H1 (cell line): ENCODE measurements at regions not wholly inside any gene's neighbourhood (a gene's known extent, or its start where the extent isn't known, plus 50 kb on each side); places are given as distances from the start of the nearest gene placed in this dataset.

Source experiments
- CTCF ChIA-PET: fragments of 300-600 bp; sonication (Branson Sonifier 250); formaldehyde crosslinking; loops from one replicate; lab custom pipeline; 2021; ENCODE audit not compliant: partially characterized antibody; lab: Charles Lee
- POLR2A ChIA-PET: fragments of 300-600 bp; sonication (Branson Sonifier 250); formaldehyde crosslinking; loops from one replicate; lab custom pipeline; 2021; ENCODE audit warnings: inconsistent platforms; ENCODE audit not compliant: partially characterized antibody; lab: Charles Lee
- DNase-seq, 2 experiments: peaks; one replicate each; pipeline versions ENCODE4 v3.0.0 to v3.0.0-alpha.2; 2010 to 2022; ENCODE audit warnings: low spot score in 2 of 2, low read depth in 1 of 2, mixed read lengths in 1 of 2
- FAIRE-seq: peaks from 2 replicates; lab custom pipeline; 2011; peaks lifted over from hg19 to GRCh38; lab: Jason Lieb, UNC
- H2AFZ ChIP-seq: 2 replicates; pipeline ENCODE4 v1.8.1; 2012; ENCODE audit warnings: low read length, inconsistent platforms
- H2AK5ac ChIP-seq: 2 replicates; pipeline ENCODE4 v1.6.1; 2013; ENCODE audit warnings: low read depth, low read length
- H2BK120ac ChIP-seq: replicated peaks from 2 replicates; pipeline ENCODE3; 2013; ENCODE audit warnings: low read depth, low read length, inconsistent platforms
- H2BK12ac ChIP-seq: 2 replicates; pipeline ENCODE4 v1.6.1; 2013; ENCODE audit warnings: low read depth, low read length
- H2BK15ac ChIP-seq: 2 replicates; pipeline ENCODE4 v1.6.1; 2013; ENCODE audit warnings: low read length
- H2BK20ac ChIP-seq: 2 replicates; pipeline ENCODE4 v1.6.1; 2013; ENCODE audit warnings: low read length
- H2BK5ac ChIP-seq: 2 replicates; pipeline ENCODE4 v1.6.1; 2013; ENCODE audit warnings: low read depth, low read length
- H3K14ac ChIP-seq: 2 replicates; pipeline ENCODE4 v1.6.1; 2013; ENCODE audit warnings: inconsistent platforms; ENCODE audit not compliant: insufficient read length
- H3K18ac ChIP-seq: 2 replicates; pipeline ENCODE4 v1.6.1; 2013; ENCODE audit warnings: low read length; ENCODE audit errors: extremely low read depth
- H3K23ac ChIP-seq: 2 replicates; pipeline ENCODE4 v1.6.1; 2013; ENCODE audit warnings: inconsistent platforms; ENCODE audit not compliant: insufficient read length
- H3K23me2 ChIP-seq: 2 replicates; pipeline ENCODE4 v1.6.1; 2013; ENCODE audit warnings: low read depth, low read length
- H3K27ac ChIP-seq: 2 replicates; pipeline ENCODE4 v1.6.1; 2011; ENCODE audit warnings: low read depth, low read length, inconsistent platforms
- H3K27me3 ChIP-seq, 4 experiments: replicated peaks in 1 of 4; 1 replicate in 1 of 4; 2 replicates in 3 of 4; pipeline versions ENCODE4 v1.6.1 to v1.8.1; 2011 to 2013; ENCODE audit warnings: low read length in 3 of 4, mild to moderate bottlenecking in 3 of 4, inconsistent platforms in 2 of 4, mixed read lengths in 2 of 4, moderate library complexity in 1 of 4; ENCODE audit not compliant: control insufficient read depth in 3 of 4, insufficient read depth in 3 of 4; ENCODE audit errors: extremely low read depth in 1 of 4
- H3K36me3 ChIP-seq, 4 experiments: 2 replicates each; pipeline versions ENCODE4 v1.6.1 to v1.8.1; 2011 to 2013; ENCODE audit warnings: mild to moderate bottlenecking in 4 of 4, low read length in 3 of 4, moderate library complexity in 2 of 4, control low read depth in 1 of 4, inconsistent platforms in 1 of 4; ENCODE audit not compliant: insufficient read depth in 4 of 4, control insufficient read depth in 2 of 4
- H3K4ac ChIP-seq: replicated peaks from 2 replicates; pipeline ENCODE3; 2013; ENCODE audit warnings: low read length, low read depth, mixed read lengths, inconsistent platforms; ENCODE audit not compliant: insufficient read length
- H3K4me1 ChIP-seq, 4 experiments: replicated peaks in 1 of 4; 1 replicate in 1 of 4; 2 replicates in 3 of 4; pipeline versions ENCODE4 v1.6.1 to v1.8.1; 2011 to 2013; ENCODE audit warnings: low read length in 3 of 4, inconsistent platforms in 2 of 4, mixed read lengths in 1 of 4; ENCODE audit not compliant: insufficient read depth in 4 of 4, control insufficient read depth in 3 of 4
- H3K4me2 ChIP-seq, 2 experiments: 2 replicates each; pipeline versions ENCODE4 v1.6.1 to v1.8.1; 2011 to 2013; ENCODE audit warnings: low read depth in 2 of 2, low read length in 2 of 2, control low read depth in 1 of 2, inconsistent platforms in 1 of 2, mild to moderate bottlenecking in 1 of 2; ENCODE audit not compliant: insufficient read depth in 1 of 2
- H3K4me3 ChIP-seq, 4 experiments: fragments of 200-600, 300-600 bp in 1 of 4; sonication (generic), shearing (Covaris generic), sonication (Bioruptor Twin) in 1 of 4; 2 replicates each; pipeline versions ENCODE4 v1.5.1 to v1.8.1; 2011 to 2016; ENCODE audit warnings: low read length in 4 of 4, low read depth in 3 of 4, control low read depth in 2 of 4, inconsistent platforms in 2 of 4, mild to moderate bottlenecking in 2 of 4, mixed read lengths in 1 of 4, moderate library complexity in 1 of 4; ENCODE audit not compliant: insufficient read depth in 2 of 4; ENCODE audit errors: extremely low read depth in 1 of 4
- H3K56ac ChIP-seq: replicated peaks from 2 replicates; pipeline ENCODE3; 2013; ENCODE audit warnings: low read depth, mild to moderate bottlenecking, mixed read lengths, low read length, inconsistent platforms; ENCODE audit not compliant: insufficient read length
- H3K79me1 ChIP-seq: 2 replicates; pipeline ENCODE4 v1.6.1; 2013; ENCODE audit warnings: low read depth, low read length, control low read depth
- H3K79me2 ChIP-seq, 2 experiments: 2 replicates each; pipeline versions ENCODE4 v1.6.1 to v1.8.1; 2012 to 2013; ENCODE audit warnings: low read length in 2 of 2, mild to moderate bottlenecking in 2 of 2, inconsistent platforms in 1 of 2; ENCODE audit not compliant: insufficient read depth in 2 of 2, control insufficient read depth in 1 of 2
- H3K9ac ChIP-seq, 4 experiments: replicated peaks in 1 of 4; 1 replicate in 1 of 4; 2 replicates in 3 of 4; pipeline versions ENCODE4 v1.6.1 to v1.8.1; 2011 to 2013; ENCODE audit warnings: low read depth in 3 of 4, low read length in 3 of 4, control low read depth in 2 of 4, mild to moderate bottlenecking in 2 of 4, moderate library complexity in 2 of 4, inconsistent platforms in 1 of 4; ENCODE audit errors: extremely low read depth in 1 of 4
- H3K9me3 ChIP-seq, 2 experiments: 2 replicates each; pipeline versions ENCODE4 v1.6.1 to v1.8.1; 2012 to 2013; ENCODE audit warnings: mild to moderate bottlenecking in 2 of 2, moderate library complexity in 2 of 2, control low read depth in 1 of 2, inconsistent platforms in 1 of 2, low read depth in 1 of 2, low read length in 1 of 2, mixed read lengths in 1 of 2; ENCODE audit not compliant: insufficient read depth in 2 of 2
- H4K20me1 ChIP-seq, 2 experiments: replicated peaks in 1 of 2; 2 replicates each; pipeline versions ENCODE3 to v1.8.1; 2011 to 2013; ENCODE audit warnings: inconsistent platforms in 2 of 2, low read length in 2 of 2, mild to moderate bottlenecking in 1 of 2; ENCODE audit not compliant: insufficient read depth in 2 of 2, control insufficient read depth in 1 of 2
- H4K5ac ChIP-seq: 2 replicates; pipeline ENCODE4 v1.6.1; 2013; ENCODE audit warnings: low read length, low read depth, mixed read lengths, inconsistent platforms; ENCODE audit not compliant: insufficient read length
- H4K8ac ChIP-seq: 2 replicates; pipeline ENCODE4 v1.8.0; 2013; ENCODE audit warnings: mild to moderate bottlenecking, moderate library complexity, low read length, inconsistent platforms; ENCODE audit not compliant: insufficient read depth; ENCODE audit errors: extremely low read depth
- H4K91ac ChIP-seq: replicated peaks from 2 replicates; pipeline ENCODE3; 2013; ENCODE audit warnings: low read length, mixed read lengths, inconsistent platforms; ENCODE audit not compliant: insufficient read length
- CHD1 ChIP-seq: IDR thresholded peaks from 2 replicates; pipeline ENCODE4 v1.6.1; 2012; ENCODE audit warnings: low read depth, low read length, improper control_type of control experiment
- RAD21 ChIP-seq, 2 experiments: IDR thresholded peaks in 1 of 2; conservative IDR thresholded peaks in 1 of 2; 2 replicates each; pipeline ENCODE4 v1.6.1; 2011; ENCODE audit warnings: low read depth in 2 of 2, low read length in 2 of 2, improper control_type of control experiment in 1 of 2, inconsistent platforms in 1 of 2, mild to moderate bottlenecking in 1 of 2, moderate library complexity in 1 of 2
- WGBS, 2 experiments: shearing (Covaris generic) in 1 of 2; methylation state at CpG; one replicate each; pipeline versions ENCODE4 v1.1.6 to v1.1.7; 2013 to 2015; ENCODE audit warnings: low lambda C conversion rate in 2 of 2, mixed read lengths in 2 of 2, inconsistent platforms in 1 of 2, low coverage in 1 of 2, missing lambda C conversion rate in 1 of 2; ENCODE audit not compliant: insufficient replicate concordance in 2 of 2, insufficient coverage in 1 of 2, insufficient read length in 1 of 2; ENCODE audit errors: extremely low coverage in 1 of 2, missing lambda C conversion rate in 1 of 2; 5-methylcytosine and 5-hydroxymethylcytosine counted together

DNA sequence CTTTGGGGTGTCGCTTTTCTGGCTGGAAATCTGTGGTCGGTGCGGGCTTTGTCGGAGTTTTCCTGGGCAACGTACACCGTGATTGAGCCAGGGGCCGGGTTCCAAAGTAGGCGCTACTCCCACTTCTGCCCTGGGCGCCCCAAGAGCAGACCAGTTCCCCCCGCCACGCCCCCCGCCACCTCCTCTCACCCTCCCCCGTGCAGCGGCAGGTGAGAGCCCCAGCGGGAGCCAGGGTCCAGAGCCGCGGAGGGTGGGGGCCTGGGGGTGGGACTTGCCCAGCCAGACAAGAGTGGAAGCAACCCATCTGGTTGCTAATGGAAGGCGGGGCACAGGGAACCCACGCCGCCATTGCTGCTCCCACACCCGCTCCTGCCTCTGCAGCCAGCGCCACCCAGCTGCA, 2195.9 kb downstream of the PCDH9 start:
- H3K9me3 ChIP-seq: no peaks in the 10 kb centered on the region; a peak in 1 of 4 replicates
- H3K36me3 ChIP-seq: no peaks in the 10 kb centered on the region
- H3K23ac ChIP-seq: no peak overlapping the region
- H3K56ac ChIP-seq: no peak overlapping the region
- 98% methylated on average over 16 of the region's 22 CpGs; no CpG with 5 or more reads in 1 of the 2 experiments for WGBS, 2 experiments
- no peak overlapping the region for H3K9ac ChIP-seq
- H2BK15ac ChIP-seq: no peak overlapping the region
- H4K91ac ChIP-seq: no peak overlapping the region
- no peaks in the 10 kb centered on the region for H3K4me1 ChIP-seq
- H3K79me2 ChIP-seq: no peaks in the 10 kb centered on the region
- H2BK5ac ChIP-seq: no peak overlapping the region
- H2BK120ac ChIP-seq: no peak overlapping the region
- no peaks in the 10 kb centered on the region for H3K79me1 ChIP-seq
- H3K4ac ChIP-seq: no peak overlapping the region
- ChIA-PET CTCF (no interaction called here), POLR2A (no interaction called here)
- no peak for DNase-seq
- no peak overlapping the region for H2AK5ac ChIP-seq
- no peaks in the 10 kb centered on the region for H3K23me2 ChIP-seq
- no peak overlapping the region for H3K4me3 ChIP-seq
- H4K8ac ChIP-seq: no peak overlapping the region
- no peak overlapping the region for H2AFZ ChIP-seq
- H3K4me2 ChIP-seq: no peak overlapping the region
- H4K20me1 ChIP-seq: no peaks in the 10 kb centered on the region
- H3K27ac ChIP-seq: no peak overlapping the region
- no peak overlapping the region for H2BK20ac ChIP-seq
- H3K27me3 ChIP-seq: no peaks in the 10 kb centered on the region
- TF ChIP-seq RAD21 (IDR thresholded peaks at IDR 0.05 in 1 of 2, conservative IDR thresholded peaks at IDR 0.05 in 1 of 2; ENCODE audit: low read depth in 2 of 2, low read length in 2 of 2) (0 out of 4 replicates have a peak, but pooled peaks of 1 of the 2 experiments have one; percentile 16), CHD1 (no peak)
- no peak for FAIRE-seq
- no peak overlapping the region for H2BK12ac ChIP-seq
- H3K18ac ChIP-seq: no peak overlapping the region
- H3K14ac ChIP-seq: no peak overlapping the region
- H4K5ac ChIP-seq: no peak overlapping the region
